GM19467 (cell line): ENCODE measurements at regions not wholly inside any gene's neighbourhood (a gene's known extent, or its start where the extent isn't known, plus 50 kb on each side); places are given as distances from the start of the nearest gene placed in this dataset.
"Not testable (repeated sequence)": the region's sequence is repeated elsewhere in the genome, so short reads cannot be mapped to it uniquely, and the experiment has no call there.

Experiments used
- ATAC-seq: cut with Tn5 transposase; IDR thresholded peaks from one replicate; pipeline ENCODE4 v1.9.1; 2021; ENCODE audit warnings: mild to moderate bottlenecking, moderate library complexity; ENCODE audit not compliant: unreplicated experiment

- peak; percentile 82 for ATAC-seq
Measured at GRCh38 chr11:129695571-129696308, 119.9 kb upstream of the TMEM45B start.

- ATAC-seq: no peak
Measured at GRCh38 chr11:129696309-129696989, 119.2 kb upstream of the TMEM45B start.

GRCh38 chr11:129698212-129698611 lies 117.4 kb upstream of the TMEM45B start:
- ATAC-seq: no peak

- ATAC-seq: no peak
Measured at GRCh38 chr11:129699711-129700304, 115.8 kb upstream of the TMEM45B start.

DNA sequence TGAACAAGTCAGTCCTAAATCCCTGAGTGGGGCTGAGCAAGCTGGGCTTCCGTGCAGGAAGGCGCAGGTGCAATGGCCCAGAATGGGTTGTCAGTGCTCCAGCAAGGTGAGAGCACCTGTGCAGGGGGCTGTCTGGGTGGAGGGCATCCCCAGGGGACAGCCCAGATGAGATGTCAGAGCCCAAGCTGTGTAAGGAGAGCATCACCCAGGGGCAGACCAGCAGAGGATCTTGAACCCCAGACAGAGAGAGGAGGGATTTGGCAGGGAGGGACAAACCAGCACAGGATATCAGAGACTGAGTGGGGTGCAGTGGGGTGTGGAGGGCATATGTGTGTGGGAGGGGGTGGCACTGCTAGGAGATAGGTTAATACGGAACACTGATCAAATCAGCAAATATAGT lies 114.9 kb upstream of the TMEM45B start:
- ATAC-seq: no peak

- no peak for ATAC-seq
Measured at GRCh38 chr11:129701706-129702105, 113.9 kb upstream of the TMEM45B start.

DNA sequence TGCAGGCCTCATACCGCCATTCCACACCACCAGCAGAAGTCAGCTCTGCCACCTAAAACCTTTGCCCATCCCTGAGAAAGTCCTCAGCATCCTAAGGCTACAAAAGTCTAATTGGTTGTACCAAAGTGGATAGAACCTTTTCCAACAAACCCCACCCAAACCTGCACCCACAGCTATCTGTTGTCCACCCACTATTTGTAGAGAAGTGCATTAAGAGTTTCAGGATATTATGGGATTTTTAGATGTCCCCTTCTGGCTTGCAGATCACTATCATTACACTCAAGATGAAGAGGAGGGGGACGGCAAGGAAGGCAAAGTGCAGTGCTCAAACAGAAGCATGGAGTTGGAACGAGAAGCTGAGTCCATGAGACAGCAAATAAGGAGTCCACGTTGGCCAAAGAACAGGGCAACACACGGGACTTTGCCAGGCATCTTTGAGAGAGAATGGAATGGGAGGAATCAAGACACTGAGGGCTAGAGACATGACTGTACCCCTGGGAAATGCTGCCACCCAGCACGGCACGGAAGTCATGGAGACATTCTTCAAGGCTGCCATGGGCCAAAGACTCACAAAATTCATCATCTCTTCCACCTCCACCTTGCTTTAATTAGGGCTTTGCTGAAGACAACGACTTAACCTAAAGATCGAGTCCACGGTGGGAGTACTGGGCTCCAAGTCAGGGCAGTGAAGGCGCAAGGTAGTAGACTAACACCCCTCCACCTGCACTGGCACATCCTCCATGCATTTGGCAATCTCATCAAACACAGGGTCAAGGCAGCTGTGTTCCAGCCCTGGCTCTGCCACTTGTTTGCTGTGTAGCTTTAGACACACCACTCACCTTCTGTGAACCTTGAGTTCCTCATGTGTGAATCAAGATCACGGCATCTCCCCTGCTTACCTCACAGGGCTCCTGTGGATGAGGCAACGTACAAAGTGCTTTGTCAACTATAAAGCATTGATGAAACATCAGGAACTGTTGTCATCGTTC lies 112.9 kb upstream of the TMEM45B start:
- no peak for ATAC-seq

- no peak for ATAC-seq
Measured at GRCh38 chr11:129703846-129704245, 111.8 kb upstream of the TMEM45B start.

GRCh38 chr11:129704831-129705230 lies 110.8 kb upstream of the TMEM45B start:
- ATAC-seq: no peak

DNA sequence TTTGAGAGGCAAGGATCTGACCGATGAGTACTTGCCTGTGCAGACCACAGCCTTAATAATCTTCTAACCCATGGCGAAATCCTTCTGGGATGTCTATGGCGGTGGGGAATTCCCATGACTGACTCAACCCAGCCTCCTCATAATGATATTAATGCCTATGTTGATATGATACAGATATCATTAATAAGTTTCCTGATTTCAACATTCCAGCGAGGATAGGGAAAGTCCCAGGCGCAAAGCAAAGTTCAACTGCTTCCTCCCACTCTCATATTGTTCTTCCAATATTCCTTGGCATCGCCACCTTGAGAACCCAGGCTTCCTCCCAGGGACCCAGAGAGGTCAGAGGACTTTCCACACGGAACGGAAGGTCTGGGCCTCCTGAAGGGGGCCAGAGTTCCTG lies 110.3 kb upstream of the TMEM45B start:
- no peak for ATAC-seq

DNA sequence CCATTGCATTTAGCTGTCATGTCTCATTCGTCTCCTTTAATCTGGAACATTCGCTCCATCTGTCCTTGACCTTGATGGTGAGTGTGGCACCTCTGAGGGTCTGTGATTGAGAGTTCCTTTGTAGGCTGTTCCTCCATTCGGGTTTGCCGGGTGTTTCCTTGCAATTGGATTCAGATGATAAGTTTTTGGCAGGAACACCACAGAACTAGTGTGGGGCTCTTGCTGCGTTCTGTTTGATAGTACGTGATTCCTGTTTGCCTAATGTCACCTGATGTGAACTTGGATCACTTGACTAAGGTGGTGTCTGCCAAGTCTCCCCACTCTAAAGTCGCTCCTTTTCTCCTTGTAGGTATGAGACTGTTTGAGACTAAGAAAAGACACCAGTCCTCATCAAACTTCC lies 109.7 kb upstream of the TMEM45B start:
- no peak for ATAC-seq

- no peak for ATAC-seq
Measured at GRCh38 chr11:129709801-129710398, 105.7 kb upstream of the TMEM45B start.

DNA sequence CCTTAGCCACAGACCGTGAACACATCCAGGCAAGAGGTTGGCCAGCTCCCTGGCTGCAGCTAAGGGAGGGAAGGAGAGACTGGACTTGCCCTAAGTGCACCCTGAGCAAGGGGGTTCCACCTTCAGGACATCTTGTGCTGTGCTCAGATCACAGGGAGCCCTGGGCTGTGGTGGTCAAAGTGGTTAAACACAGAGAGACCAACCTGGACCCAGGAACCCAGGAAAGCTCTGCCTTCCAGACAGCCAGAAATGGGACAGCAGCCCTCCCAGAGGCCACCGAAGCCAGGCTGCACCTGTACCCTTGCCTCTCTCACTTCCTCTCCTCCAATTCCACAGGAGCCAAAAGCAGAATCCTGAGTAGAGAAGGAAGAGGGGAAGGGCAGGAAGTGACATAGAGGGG lies 105.2 kb upstream of the TMEM45B start:
- no peak for ATAC-seq

GRCh38 chr11:129711760-129712159 lies 103.9 kb upstream of the TMEM45B start:
- ATAC-seq: no peak

- not testable (repeated sequence) for ATAC-seq
Measured at GRCh38 chr11:129712486-129713240, 103.0 kb upstream of the TMEM45B start.

GRCh38 chr11:129719037-129719436 lies 96.6 kb upstream of the TMEM45B start:
- no peak for ATAC-seq

GRCh38 chr11:129720156-129720555 lies 95.5 kb upstream of the TMEM45B start:
- ATAC-seq: no peak

DNA sequence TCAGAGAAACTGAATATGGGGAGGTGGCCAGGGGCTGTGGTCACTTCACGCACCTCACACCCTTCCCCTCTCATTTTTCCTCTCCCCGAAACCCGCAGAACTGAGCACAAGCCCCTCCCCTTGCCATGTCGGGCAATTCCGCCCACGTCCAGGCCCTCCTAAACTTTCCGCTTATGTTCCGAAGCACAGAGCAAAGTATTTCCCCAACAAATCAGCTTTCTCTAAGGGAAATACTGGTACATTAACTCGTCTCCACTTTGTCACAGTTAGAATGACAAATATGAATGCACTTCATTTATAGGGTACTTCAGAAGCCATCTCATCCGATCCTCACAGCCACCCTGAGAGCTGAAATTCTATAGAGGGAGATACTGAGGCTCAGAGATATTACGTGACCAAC lies 94.7 kb upstream of the TMEM45B start:
- no peak for ATAC-seq

GRCh38 chr11:129721685-129722084 lies 94.0 kb upstream of the TMEM45B start:
- no peak for ATAC-seq

DNA sequence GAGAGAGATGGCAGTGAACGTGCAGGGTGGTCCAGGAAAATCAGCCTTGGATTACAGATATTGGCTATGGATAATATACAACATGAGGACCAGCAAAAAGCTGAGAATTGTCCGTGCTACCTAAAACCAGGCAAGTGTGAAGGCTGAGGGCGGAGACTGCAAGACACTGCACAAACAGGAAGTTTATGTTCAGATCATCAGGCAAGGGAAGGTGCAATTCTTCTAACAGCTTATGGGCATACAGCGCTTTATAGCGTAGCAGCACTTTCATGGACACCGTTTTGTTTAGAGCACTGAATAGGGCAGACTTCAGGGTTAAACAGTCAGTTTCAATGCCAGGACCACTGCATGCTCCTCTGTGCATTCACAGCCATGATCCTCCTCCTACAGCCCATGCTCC lies 93.1 kb upstream of the TMEM45B start:
- no peak for ATAC-seq
